Mucosa of rectum (tissue), 2 donors: ENCODE measurements at regions not wholly inside any gene's neighbourhood (a gene's known extent, or its start where the extent isn't known, plus 50 kb on each side); places are given as distances from the start of the nearest gene placed in this dataset.

Source experiments
- H3K27ac ChIP-seq, 2 donors: one replicate each; pipeline ENCODE4 v1.7.0; 2013; ENCODE audit warnings: inconsistent platforms in 2 of 2, low read depth in 2 of 2, low read length in 2 of 2
- H3K27me3 ChIP-seq, 2 donors: one replicate each; pipeline ENCODE4 v1.7.0; 2013; ENCODE audit warnings: low read length in 2 of 2; ENCODE audit not compliant: control insufficient read depth in 2 of 2, insufficient read depth in 2 of 2
- H3K36me3 ChIP-seq, 2 donors: one replicate each; pipeline ENCODE4 v1.7.0; 2013; ENCODE audit warnings: low read length in 2 of 2; ENCODE audit not compliant: control insufficient read depth in 2 of 2, insufficient read depth in 2 of 2
- H3K4me1 ChIP-seq, 2 donors: one replicate each; pipeline ENCODE4 v1.7.0; 2013; ENCODE audit warnings: low read length in 2 of 2, mild to moderate bottlenecking in 1 of 2; ENCODE audit not compliant: control insufficient read depth in 2 of 2, insufficient read depth in 2 of 2
- H3K4me3 ChIP-seq, 2 donors: one replicate each; pipeline ENCODE4 v1.7.0; 2013; ENCODE audit warnings: low read length in 2 of 2
- H3K9ac ChIP-seq, 2 donors: one replicate each; pipeline ENCODE4 v1.7.0; 2013; ENCODE audit warnings: low read length in 2 of 2, low read depth in 1 of 2, mild to moderate bottlenecking in 1 of 2
- H3K9me3 ChIP-seq, 2 donors: one replicate each; pipeline ENCODE4 v1.7.0; 2013; ENCODE audit warnings: low read length in 2 of 2; ENCODE audit not compliant: control insufficient read depth in 2 of 2
- donor health status: healthy.
- donor health status: Normal muscosa, but diverticular disease.

- peaks cover 4 to 6% of the 10 kb centered on the region in 2 donors for H3K27me3 ChIP-seq
- no peak overlapping the region for H3K9ac ChIP-seq
- peaks cover 12 to 18% of the 10 kb centered on the region in 2 donors for H3K4me1 ChIP-seq
- no peak overlapping the region for H3K27ac ChIP-seq
- H3K36me3 ChIP-seq: no peaks in the 10 kb centered on the region
- no peak overlapping the region for H3K4me3 ChIP-seq
- H3K9me3 ChIP-seq: no peaks in the 10 kb centered on the region
Observed at GRCh38 chr7:22566592-22566991, 66.6 kb upstream of the STEAP1B start.

- Histone ChIP-seq H3K27me3 (peaks cover 4 to 6% of the 10 kb centered on the region in 2 donors), H3K9ac (no peak overlapping the region), H3K36me3 (no peaks in the 10 kb centered on the region), H3K4me1 (peaks cover 12 to 18% of the 10 kb centered on the region in 2 donors), H3K4me3 (no peak overlapping the region), H3K9me3 (no peaks in the 10 kb centered on the region), H3K27ac (no peak overlapping the region)
Observed at GRCh38 chr7:22566176-22566575, 66.2 kb upstream of the STEAP1B start.

GRCh38 chr7:22565315-22565811 lies 65.4 kb upstream of the STEAP1B start:
- Histone ChIP-seq H3K27me3 (peaks cover 4 to 6% of the 10 kb centered on the region in 2 donors), H3K36me3 (no peaks in the 10 kb centered on the region), H3K9me3 (no peaks in the 10 kb centered on the region), H3K27ac (no peak overlapping the region), H3K9ac (no peak overlapping the region), H3K4me1 (peaks cover 12 to 18% of the 10 kb centered on the region in 2 donors), H3K4me3 (no peak overlapping the region)

- no peak overlapping the region for H3K4me3 ChIP-seq
- no peak overlapping the region for H3K27ac ChIP-seq
- H3K27me3 ChIP-seq: peaks cover 4 to 6% of the 10 kb centered on the region in 2 donors
Observed at GRCh38 chr7:22564511-22565045, 64.6 kb upstream of the STEAP1B start.

GRCh38 chr7:22563621-22564241 lies 63.7 kb upstream of the STEAP1B start:
- H3K9ac ChIP-seq: no peak overlapping the region
- no peaks in the 10 kb centered on the region for H3K36me3 ChIP-seq
- H3K4me3 ChIP-seq: peak overlapping the region in 1 of 2 donors; percentile 1
- H3K4me1 ChIP-seq: peaks cover 12 to 18% of the 10 kb centered on the region in 2 donors
- no peaks in the 10 kb centered on the region for H3K9me3 ChIP-seq
- H3K27me3 ChIP-seq: peaks cover 4 to 6% of the 10 kb centered on the region in 2 donors
- H3K27ac ChIP-seq: peak overlapping the region in 1 of 2 donors; percentile 29

More at GRCh38 chr7:22564511-22565045, 64.6 kb upstream of the STEAP1B start:
- Histone ChIP-seq H3K36me3 (no peaks in the 10 kb centered on the region), H3K9ac (no peak overlapping the region), H3K9me3 (no peaks in the 10 kb centered on the region), H3K4me1 (peaks cover 12 to 18% of the 10 kb centered on the region in 2 donors)

- Histone ChIP-seq H3K9me3 (no peaks in the 10 kb centered on the region), H3K4me3 (no peak overlapping the region), H3K4me1 (peaks cover 12 to 18% of the 10 kb centered on the region in 2 donors), H3K36me3 (no peaks in the 10 kb centered on the region), H3K27me3 (peaks cover 4% of the 10 kb centered on the region in 2 donors), H3K9ac (no peak overlapping the region), H3K27ac (no peak overlapping the region)
Observed at GRCh38 chr7:22563032-22563501, 63.1 kb upstream of the STEAP1B start.

GRCh38 chr7:22561895-22562593 lies 62.1 kb upstream of the STEAP1B start:
- no peak overlapping the region for H3K4me3 ChIP-seq
- no peaks in the 10 kb centered on the region for H3K9me3 ChIP-seq
- H3K36me3 ChIP-seq: no peaks in the 10 kb centered on the region
- H3K4me1 ChIP-seq: peaks cover 12 to 18% of the 10 kb centered on the region in 2 donors
- peaks cover 4% of the 10 kb centered on the region in 2 donors for H3K27me3 ChIP-seq
- H3K27ac ChIP-seq: no peak overlapping the region
- H3K9ac ChIP-seq: no peak overlapping the region

GRCh38 chr7:22561321-22561811 lies 61.4 kb upstream of the STEAP1B start:
- Histone ChIP-seq H3K9me3 (no peaks in the 10 kb centered on the region), H3K4me1 (peaks cover 12 to 18% of the 10 kb centered on the region in 2 donors), H3K4me3 (no peak overlapping the region), H3K27ac (no peak overlapping the region), H3K27me3 (peaks cover 4% of the 10 kb centered on the region in 2 donors), H3K36me3 (no peaks in the 10 kb centered on the region), H3K9ac (no peak overlapping the region)

GRCh38 chr7:22559829-22560489 lies 60.0 kb upstream of the STEAP1B start:
- H3K9me3 ChIP-seq: no peaks in the 10 kb centered on the region
- H3K36me3 ChIP-seq: no peaks in the 10 kb centered on the region
- H3K27ac ChIP-seq: no peak overlapping the region
- peaks cover 1 to 13% of the 10 kb centered on the region in 2 donors for H3K4me1 ChIP-seq
- H3K27me3 ChIP-seq: peaks cover 4% of the 10 kb centered on the region in 2 donors
- H3K4me3 ChIP-seq: no peak overlapping the region
- no peak overlapping the region for H3K9ac ChIP-seq
